ENCODE measurements at regions not wholly inside any gene's neighbourhood (a gene's known extent, or its start where the extent isn't known, plus 50 kb on each side); places are given as distances from the start of the nearest gene placed in this dataset.
"Not testable (repeated sequence)": the region's sequence is repeated elsewhere in the genome, so short reads cannot be mapped to it uniquely, and the experiment has no call there.

GRCh38 chr1:117314951-117315350 lies 52.3 kb upstream of the MAN1A2 start:
- not testable (repeated sequence) for TF ChIP-seq CTCF (IDR thresholded peaks at IDR 0.05; ENCODE audit: low read depth, low read length); POLR2A (IDR thresholded peaks at IDR 0.05; ENCODE audit: extremely low read depth, insufficient read length); MYC (IDR thresholded peaks at IDR 0.05; ENCODE audit: low read depth, low read length); MAX (IDR thresholded peaks at IDR 0.05; ENCODE audit: low read depth, low read length)

Measured in NB4 (cell line).